ENCODE measurements at regions not wholly inside any gene's neighbourhood (a gene's known extent, or its start where the extent isn't known, plus 50 kb on each side); places are given as distances from the start of the nearest gene placed in this dataset.

DNA sequence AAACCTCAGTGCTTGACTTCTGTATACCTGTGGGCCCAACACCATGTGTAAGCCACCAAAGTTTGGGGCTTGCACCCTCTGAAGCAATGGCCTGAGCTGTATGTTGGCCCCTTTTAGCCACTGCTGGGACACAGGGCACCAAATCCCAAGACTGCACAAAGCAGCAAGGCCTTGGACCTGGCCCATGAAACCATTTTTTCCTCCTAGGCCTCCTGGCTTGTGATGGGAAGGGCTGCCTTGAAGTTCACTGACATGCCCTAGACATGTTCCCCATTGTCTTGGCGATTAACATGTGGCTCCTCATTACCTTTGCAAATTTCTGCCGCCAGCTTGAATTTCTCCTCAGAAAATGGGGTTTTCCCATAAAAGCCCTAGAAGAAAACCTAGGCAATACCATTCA lies 345.5 kb downstream of the MLLT3 start:
- TF ChIP-seq, protein P1, sequence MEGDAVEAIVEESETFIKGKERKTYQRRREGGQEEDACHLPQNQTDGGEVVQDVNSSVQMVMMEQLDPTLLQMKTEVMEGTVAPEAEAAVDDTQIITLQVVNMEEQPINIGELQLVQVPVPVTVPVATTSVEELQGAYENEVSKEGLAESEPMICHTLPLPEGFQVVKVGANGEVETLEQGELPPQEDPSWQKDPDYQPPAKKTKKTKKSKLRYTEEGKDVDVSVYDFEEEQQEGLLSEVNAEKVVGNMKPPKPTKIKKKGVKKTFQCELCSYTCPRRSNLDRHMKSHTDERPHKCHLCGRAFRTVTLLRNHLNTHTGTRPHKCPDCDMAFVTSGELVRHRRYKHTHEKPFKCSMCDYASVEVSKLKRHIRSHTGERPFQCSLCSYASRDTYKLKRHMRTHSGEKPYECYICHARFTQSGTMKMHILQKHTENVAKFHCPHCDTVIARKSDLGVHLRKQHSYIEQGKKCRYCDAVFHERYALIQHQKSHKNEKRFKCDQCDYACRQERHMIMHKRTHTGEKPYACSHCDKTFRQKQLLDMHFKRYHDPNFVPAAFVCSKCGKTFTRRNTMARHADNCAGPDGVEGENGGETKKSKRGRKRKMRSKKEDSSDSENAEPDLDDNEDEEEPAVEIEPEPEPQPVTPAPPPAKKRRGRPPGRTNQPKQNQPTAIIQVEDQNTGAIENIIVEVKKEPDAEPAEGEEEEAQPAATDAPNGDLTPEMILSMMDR (IDR thresholded peaks at IDR 0.05), result no peak
- no peak for ATAC-seq (ENCODE audit: low FRiP score)
- no peak for DNase-seq (ENCODE audit: low spot score)

DNA sequence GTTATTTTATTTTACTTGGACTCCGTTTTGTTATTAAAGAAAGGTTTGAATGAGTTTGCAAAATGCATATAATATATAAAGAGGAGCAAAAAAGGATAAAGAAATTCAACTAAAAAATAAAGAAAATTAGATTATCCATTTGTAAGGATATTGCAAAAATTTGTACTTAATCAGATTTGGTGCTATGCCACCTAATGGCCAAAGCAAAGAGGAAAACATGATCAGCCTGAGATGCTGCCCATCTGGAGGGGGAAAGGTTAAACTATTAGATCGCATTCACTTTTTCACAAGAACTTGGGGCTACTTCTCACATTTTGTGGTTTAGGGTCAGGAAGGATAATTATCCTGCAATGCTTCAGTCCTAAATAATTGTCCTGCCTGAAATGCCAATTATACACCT lies 350.6 kb downstream of the MLLT3 start:
- TF ChIP-seq, protein P1 (IDR thresholded peaks at IDR 0.05), result no peak
- DNase-seq (ENCODE audit: low spot score) (no peak), ATAC-seq (ENCODE audit: low FRiP score) (no peak)

DNA sequence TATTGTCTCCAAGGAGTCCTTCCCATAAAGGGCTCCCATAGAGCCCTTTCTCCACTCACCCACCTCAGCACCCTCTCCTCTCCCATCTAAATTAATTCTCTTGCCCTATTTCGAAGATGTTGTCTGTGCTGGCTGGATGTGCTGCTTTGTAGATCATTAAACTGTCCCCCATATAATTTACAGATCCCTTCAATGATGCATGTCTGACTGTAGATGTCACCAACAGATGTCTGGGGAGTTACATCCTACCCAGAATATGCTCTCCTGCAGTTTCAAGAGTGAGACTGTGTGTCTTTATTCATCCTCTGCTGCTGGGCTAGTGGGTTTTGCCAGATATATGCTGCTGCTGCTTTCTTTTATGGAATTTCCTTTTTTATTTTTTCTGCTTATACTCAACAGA lies 351.2 kb downstream of the MLLT3 start:
- DNase-seq (ENCODE audit: low spot score) (no peak), ATAC-seq (ENCODE audit: low FRiP score) (no peak)
- TF ChIP-seq, protein P1 (IDR thresholded peaks at IDR 0.05), result no peak

DNA sequence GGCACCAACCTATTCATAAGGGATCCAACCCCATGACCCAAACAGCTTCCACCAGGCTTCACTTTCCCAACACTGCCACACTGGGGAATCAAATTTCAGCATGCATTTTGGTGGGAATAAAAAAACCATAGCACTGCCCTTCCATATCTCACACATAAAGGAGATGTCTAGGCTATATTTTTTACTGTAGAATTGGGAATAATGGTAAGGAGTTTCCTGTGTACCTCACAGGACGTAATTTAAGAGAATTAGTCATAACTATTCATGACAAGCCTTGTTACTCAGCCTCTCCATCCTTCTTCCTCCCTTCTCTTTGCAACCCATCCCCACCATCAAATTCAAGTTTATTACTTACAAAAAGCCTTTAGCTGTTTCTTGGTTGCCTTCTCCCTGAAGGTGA lies 352.1 kb downstream of the MLLT3 start:
- TF ChIP-seq, protein P1 (IDR thresholded peaks at IDR 0.05), result no peak
- no peak for DNase-seq (ENCODE audit: low spot score)
- ATAC-seq (ENCODE audit: low FRiP score), result no peak

DNA sequence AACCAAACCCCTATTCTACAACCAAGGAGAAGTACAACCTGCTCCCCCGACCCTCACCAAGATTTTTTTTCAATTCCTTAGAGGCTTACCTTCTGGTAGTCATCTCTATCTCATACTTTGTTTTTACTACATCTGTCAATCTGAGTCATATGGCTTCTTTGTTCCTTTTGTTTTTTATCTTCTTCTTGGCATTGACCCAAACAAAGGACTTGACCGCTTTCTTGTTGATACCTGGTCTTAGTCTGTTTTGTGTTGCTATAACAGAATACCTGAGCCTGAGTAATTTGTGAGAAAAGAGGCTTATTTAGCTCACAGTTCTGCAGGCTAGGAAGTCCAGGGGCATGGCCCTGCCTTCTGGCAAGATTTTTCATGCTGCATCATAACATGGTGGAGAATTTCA lies 352.7 kb downstream of the MLLT3 start:
- ATAC-seq (ENCODE audit: low FRiP score) (no peak), DNase-seq (ENCODE audit: low spot score) (no peak)
- TF ChIP-seq, protein P1 (IDR thresholded peaks at IDR 0.05), result no peak

DNA sequence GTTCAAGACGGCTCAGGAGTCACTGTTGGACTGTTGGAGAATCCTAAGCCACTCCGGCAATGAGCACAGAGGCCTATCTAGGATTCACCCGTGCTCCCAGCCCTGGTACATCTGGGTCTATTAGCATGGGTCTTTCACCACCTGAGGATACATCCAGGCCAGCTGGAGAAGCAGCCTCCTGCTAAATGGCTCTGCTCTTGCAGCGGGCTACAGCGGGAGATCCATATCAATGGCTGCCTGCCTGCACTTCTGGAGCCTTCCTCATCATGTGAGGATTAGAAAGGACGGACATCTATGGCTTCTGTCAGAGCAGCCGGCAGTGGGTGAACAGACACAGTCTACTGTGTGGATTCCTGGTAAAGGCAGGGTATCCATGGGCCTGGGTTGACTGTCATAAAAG lies 357.4 kb downstream of the MLLT3 start:
- no peak for DNase-seq (ENCODE audit: low spot score)

DNA sequence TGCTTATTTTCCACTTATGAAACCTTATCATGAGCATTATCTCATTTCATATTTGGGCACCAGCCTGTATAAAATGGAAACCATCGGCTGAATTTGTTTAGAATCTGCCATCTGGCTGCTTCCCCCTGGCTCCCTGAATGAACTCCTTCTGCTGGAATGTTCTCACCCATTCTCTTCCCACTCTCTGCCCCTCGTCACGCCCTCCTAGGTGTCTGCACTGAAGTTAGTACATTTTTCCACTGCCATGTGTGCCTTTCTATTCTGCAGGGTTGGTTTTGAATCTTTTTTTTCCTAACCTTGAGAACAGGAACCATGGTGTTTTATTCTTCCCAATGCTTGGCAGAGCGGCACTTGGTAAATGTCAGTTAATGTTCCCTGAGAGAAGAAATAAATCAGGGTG lies 359.7 kb downstream of the MLLT3 start:
- no peak for DNase-seq (ENCODE audit: low spot score)
- no peak for ATAC-seq (ENCODE audit: low FRiP score)
- TF ChIP-seq, protein P1 (IDR thresholded peaks at IDR 0.05), result no peak

More for the DNA sequence above, 357.4 kb downstream of the MLLT3 start:
- no peak for ATAC-seq (ENCODE audit: low FRiP score)
- TF ChIP-seq, protein P1 (IDR thresholded peaks at IDR 0.05), result no peak
